Fibroblast of skin of scalp (primary cell): ENCODE measurements at regions not wholly inside any gene's neighbourhood (a gene's known extent, or its start where the extent isn't known, plus 50 kb on each side); places are given as distances from the start of the nearest gene placed in this dataset.
"Not testable (repeated sequence)": the region's sequence is repeated elsewhere in the genome, so short reads cannot be mapped to it uniquely, and the experiment has no call there.

ENCODE experiments used
- DNase-seq: peaks from one replicate; pipeline ENCODE4 v3.0.0-alpha.2; 2013

- DNase-seq = peak; percentile 50
Observed at GRCh38 chr21:18832950-18833349, 429.4 kb upstream of the TMPRSS15 start.

GRCh38 chr21:18834121-18834520, 430.5 kb upstream of the TMPRSS15 start:
- DNase-seq = not testable (repeated sequence)

- no peak for DNase-seq
Observed at GRCh38 chr21:18840239-18840638, 436.7 kb upstream of the TMPRSS15 start.

DNA sequence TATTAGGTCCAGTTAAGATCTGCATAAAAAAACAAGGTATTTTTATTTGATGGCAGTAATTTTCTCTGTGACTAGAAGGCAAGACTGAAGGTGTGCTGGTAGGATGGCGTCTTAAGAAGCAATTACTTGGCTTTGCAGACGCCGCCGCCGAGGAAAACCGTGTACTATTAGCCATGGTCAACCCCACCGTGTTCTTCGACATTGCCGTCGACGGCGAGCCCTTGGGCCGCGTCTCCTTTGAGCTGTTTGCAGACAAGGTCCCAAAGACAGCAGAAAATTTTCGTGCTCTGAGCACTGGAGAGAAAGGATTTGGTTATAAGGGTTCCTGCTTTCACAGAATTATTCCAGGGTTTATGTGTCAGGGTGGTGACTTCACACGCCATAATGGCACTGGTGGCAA, 454.0 kb upstream of the TMPRSS15 start:
- DNase-seq = not testable (repeated sequence)

DNA sequence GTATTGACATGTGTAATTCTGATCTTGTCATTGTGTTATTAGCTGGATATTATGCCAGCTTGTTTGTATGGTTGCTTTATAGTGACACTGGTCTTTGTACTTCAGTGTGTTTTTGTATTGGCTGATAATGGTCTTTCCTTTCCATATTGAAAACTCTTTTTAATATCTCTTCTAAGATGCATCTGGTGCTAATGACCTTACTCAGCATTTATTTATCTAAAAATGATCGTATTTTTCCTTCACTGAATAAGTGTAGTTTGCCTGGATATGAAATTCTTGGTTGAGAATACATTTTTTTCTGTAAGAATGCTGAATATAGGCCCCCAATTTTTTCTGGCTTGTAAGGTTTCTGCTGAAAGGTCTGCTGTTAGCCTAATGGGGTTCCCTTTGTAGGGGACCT, 465.5 kb upstream of the TMPRSS15 start:
- no peak for DNase-seq

DNA sequence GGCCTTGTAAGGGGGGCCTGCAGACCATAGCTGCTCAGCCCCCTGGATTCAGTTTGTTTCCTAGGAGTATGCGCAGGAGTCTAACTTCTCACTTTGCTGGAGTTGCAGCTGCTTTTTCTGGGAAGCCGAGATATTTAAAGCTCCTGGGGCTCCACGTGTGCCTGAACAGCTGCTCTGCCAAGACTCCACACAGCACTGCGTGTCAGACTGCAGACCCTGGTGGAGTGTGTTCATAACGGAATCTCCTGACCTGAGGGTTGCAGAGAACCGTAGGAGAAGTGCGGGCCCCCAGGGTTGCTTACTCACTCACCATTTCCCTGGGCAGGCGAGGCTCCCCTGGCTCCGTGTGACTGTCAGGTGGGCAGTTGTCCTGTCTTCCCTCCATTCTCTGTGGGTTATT, 474.3 kb upstream of the TMPRSS15 start:
- DNase-seq = no peak

DNA sequence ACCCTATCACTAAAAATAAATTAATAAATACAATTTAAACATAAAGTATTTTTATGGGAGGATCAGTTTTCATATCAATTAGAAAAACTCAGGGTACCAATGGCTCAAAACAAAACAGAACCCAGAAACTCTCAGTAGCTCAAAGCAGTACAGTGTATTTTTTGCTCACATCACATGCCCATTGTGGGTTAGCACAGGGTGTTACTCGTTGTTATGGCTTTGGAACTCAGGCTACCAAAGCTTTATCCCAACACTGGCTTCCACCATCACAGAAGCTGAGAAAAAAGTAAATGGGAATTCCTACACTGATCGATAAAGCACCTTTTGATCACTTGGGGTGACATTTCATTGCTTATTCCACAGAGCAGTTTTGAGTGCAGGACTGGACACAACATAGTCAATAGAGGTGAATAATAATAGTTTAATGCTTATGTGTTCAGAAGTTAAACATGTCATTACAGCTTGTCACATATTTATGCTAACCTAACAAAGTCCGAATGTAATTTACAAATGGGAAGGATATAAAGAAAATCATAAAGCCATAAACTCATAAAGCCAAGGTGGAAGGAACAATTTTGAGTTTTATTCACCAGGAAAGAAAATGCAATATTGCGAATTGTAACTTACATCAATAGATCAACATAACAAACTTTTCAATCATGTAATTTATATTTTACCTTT, 484.5 kb upstream of the TMPRSS15 start:
- no peak for DNase-seq

- DNase-seq = no peak
Observed at GRCh38 chr21:18893406-18893805, 489.8 kb upstream of the TMPRSS15 start.

DNA sequence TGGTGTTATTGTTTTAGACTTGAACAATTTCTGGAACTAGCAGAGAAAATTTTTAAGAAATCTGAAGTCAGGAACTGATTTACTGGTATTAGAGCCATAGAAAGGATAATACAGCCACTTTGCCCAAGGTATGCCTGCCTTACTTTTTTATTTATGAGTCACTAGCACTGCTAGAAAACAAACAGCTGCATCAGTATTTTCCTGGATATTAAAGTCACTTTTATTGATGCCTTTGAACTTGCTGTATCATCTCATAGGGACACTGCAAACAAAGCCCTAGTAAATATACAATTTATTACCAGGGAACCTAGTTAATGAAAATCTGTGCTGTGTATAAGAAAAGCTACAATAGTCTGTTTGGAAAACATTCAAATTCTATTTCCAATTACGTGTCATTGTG, 490.8 kb upstream of the TMPRSS15 start:
- DNase-seq = no peak

- DNase-seq = no peak
Observed at GRCh38 chr21:18899261-18899660, 495.7 kb upstream of the TMPRSS15 start.

- no peak for DNase-seq
Observed at GRCh38 chr21:18902660-18903059, 499.1 kb upstream of the TMPRSS15 start.

- no peak for DNase-seq
Observed at GRCh38 chr21:18907076-18907475, 503.5 kb upstream of the TMPRSS15 start.

GRCh38 chr21:18908641-18909040, 505.1 kb upstream of the TMPRSS15 start:
- DNase-seq = no peak

DNA sequence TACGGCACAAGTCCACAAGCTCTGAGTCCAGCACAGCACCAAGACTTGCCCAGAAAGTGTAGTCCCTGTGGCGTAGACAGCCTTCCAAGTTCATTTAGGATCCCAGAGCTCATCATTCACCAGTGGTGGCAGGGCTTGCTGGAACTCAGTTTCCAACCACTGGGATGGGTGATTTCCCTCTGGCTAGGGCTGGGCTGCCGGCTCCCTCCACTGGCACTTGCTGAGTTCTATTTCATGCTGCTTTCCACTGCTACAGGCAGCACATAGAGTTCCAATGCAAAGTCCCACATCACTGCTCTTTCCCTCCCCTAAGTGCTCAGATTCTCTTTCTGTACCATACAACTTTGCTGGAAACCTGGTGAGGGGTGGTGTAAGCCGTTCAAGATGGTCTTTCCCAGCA, 510.3 kb upstream of the TMPRSS15 start:
- no peak for DNase-seq

DNA sequence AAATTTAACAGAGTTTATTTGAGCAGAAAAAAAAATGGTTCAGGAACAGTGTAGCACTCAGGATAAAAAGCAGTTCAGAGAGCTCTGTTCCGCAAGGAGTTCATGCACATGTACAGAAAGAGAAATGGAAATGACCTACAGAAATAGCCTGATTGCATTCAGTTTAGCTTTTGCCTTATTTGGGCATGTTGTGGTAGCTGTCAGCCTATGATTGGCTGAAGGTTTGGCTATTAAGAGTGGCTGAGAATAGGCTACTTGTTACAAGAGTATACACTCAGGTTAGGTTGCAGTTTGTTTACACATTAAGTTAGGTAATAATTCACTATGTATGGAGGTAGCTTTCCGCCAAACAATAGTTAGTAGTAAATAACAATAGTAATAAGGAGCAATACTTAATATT, 511.0 kb upstream of the TMPRSS15 start:
- DNase-seq = no peak

GRCh38 chr21:18917622-18918021, 514.0 kb upstream of the TMPRSS15 start:
- no peak for DNase-seq

GRCh38 chr21:18931237-18931636, 527.7 kb upstream of the TMPRSS15 start:
- no peak for DNase-seq

GRCh38 chr21:18937337-18937736, 533.8 kb upstream of the TMPRSS15 start:
- DNase-seq = no peak

- no peak for DNase-seq
Observed at GRCh38 chr21:18940791-18941190, 537.2 kb upstream of the TMPRSS15 start.

DNA sequence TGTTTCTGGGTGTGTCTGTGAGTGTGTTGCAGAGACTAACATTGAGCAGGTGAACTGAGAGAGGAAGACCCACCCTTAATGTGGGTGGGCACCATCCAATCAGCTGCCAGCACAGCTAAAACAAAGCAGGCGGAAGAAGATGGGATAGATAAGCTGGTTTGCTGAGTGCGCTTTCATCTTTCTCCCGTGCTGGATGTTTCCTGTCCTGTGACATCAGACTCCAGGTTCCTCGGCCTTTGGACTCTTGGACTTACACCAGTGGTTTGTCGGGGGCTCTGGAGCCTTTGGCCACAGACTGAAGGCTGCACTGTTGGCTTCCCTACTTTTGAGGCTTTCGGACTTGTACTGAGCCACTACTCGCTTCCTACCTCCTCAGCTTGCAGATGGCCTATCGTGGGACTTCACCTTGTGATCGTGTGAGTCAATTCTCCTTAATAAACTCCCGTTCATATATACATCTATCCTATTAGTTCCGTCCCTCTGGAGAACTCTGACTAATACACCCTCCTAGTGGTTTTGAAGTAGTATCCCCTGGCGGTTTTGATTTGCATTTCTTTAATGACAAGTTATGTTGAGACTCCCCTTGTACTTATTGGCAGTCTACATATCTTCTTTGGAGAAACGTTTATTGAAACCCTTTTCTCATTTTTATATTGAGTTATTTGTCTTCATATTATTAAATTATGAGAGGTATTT, 546.6 kb upstream of the TMPRSS15 start:
- no peak for DNase-seq

GRCh38 chr21:18951271-18952038, 547.9 kb upstream of the TMPRSS15 start:
- DNase-seq = peak; percentile 17

DNA sequence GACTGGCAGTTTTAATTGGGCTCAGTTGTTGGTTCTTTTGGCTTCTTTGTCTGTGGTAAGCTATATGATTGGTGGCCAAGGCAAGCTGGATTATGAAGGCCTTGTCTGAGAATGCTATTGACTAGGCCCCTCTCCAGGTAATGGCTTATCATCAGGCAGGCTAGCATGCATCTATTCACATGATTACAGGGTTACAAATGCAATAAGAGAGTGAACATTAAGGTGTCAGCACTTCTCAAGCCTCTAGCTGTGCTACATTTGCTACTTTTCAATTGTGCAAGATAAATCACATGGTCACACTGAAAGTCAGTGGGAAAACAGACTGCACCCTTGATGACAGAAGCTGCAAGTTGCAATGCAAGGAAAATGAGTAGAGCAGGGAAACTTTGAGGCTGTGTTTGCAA, 550.9 kb upstream of the TMPRSS15 start:
- no peak for DNase-seq

- no peak for DNase-seq
Observed at GRCh38 chr21:18959817-18960216, 556.2 kb upstream of the TMPRSS15 start.

- no peak for DNase-seq
Observed at GRCh38 chr21:18960306-18960705, 556.7 kb upstream of the TMPRSS15 start.
